DMS 273 treated with DMSO at 0.1 percent for 48 hours (cell line): ENCODE measurements at regions not wholly inside any gene's neighbourhood (a gene's known extent, or its start where the extent isn't known, plus 50 kb on each side); places are given as distances from the start of the nearest gene placed in this dataset.

Source experiments
- DNase-seq: peaks from one replicate; lab custom pipeline; 2025; lab: John Stamatoyannopoulos, UW

DNA sequence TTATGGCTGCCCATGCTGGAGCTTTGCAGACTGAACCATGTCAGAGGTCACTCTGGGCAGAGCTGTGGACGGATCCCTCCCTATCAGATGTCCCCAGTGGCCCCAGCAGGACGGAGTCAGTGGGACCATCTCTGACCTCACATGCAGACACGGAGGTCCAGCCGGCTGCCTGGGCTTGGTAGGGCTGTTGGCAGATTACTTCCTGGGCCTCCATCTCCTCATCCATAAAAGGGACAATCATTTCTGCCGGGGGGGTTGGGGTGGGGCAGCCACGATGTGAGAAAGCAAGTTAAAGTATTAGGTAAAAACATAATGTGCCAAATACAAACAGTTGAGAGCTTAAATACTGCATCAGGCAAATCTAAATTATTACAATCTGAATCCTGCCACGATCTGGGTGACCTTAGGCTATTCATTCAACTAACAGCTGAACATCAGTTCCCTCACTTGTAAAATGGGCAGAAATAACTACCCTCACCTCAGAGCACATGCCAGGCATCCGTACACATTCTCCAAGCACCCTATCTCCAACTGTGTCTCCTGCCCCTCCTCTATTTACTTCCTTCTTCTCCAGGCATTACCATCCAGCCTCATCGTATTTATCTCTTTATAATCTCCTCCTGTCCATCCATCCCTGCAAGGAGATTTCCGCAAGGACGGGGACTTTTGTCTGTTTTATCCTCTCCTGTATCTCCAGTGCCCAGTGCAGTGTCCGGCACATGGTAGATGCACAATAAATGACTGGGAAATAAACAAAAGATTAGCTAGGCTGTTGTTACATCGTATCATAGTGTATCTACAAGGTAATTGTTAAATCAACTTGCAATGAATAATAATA lies 192.3 kb upstream of the FOXF1 start:
- no peak for DNase-seq

DNA sequence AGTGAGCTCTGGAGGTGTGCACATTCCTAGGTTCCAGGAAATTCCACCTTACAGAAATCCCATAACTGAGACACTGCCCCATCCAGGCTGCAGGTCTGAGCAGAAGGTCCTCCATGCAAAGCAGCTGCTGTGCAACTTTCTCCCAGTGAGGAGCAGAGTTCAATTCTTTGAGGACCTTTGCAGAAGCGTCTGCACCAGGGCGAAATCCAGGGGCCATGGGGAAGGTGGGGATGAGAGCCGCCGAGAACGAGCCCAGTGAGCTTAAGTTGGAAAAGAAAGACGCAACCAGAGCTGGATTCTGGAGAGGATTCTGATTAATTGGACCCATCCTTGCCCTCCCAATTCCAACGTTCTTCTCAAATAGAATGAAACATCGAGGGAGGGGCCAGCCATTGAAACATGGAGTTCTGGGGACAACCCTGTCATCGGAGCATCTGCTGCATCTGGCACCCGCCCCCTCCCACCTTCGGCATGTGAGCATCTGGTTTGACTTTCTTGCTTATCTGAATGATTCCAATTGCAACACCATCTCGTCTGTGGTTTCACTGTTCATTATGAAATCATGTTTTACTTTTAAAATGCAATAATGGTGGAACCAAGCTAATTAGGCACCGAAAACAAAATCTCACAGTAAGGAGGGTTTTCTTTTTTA lies 190.6 kb upstream of the FOXF1 start:
- no peak for DNase-seq

DNA sequence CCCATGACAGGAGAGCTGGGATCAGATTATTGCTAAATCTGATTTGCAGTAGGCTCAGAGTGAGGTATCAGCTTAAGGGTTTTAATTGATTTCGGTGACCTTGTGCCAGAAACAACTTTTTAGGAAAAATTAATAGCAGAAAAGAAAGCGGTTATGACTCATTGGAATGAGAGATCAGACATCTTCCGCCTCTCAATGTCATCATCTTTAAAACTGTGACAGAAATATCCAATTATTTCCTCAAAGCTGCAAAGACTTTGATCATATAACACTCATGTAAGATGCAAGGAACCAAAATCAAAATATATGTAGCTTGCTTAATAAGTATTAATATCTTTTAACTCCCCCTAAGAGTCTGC lies 190.1 kb upstream of the FOXF1 start:
- no peak for DNase-seq

DNA sequence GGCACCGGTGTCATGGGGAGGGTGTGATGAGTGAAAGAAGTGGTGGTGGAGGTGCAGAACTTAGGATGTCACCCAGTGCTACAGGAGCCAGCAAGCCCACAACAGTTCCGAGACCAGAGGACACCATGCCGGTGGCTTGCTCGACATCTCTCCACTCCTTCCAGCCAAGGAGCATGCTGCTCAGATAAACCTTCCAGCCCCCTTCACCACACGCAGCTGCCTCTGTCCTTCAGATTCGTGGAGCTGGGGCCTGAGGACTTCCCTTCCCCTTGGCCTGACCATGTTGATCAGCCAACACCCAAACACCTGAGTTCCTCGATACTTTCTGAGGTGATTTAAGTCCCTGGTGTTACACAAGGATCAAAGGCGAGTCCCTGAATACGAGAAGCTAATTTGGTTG lies 188.8 kb upstream of the FOXF1 start:
- no peak for DNase-seq

DNA sequence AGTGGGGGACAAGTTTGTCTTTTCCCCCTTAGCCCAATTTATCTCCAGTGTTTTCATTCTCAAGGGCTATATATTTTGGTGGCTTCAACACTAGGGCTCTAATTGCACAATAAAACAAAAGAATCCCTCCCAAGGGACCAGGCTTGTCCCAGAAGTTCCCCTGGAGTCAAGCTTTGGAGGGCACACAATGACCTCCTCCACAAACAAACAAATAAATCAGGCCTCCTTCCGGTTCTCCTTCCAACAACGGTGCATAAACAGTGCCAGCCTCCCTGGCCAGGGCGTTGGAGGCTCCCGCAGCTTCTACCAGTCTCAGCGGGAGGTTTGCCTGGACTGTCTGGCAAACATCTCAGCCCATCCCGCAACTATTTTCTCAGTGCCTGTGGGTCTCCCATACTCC lies 188.0 kb upstream of the FOXF1 start:
- DNase-seq, result no peak

DNA sequence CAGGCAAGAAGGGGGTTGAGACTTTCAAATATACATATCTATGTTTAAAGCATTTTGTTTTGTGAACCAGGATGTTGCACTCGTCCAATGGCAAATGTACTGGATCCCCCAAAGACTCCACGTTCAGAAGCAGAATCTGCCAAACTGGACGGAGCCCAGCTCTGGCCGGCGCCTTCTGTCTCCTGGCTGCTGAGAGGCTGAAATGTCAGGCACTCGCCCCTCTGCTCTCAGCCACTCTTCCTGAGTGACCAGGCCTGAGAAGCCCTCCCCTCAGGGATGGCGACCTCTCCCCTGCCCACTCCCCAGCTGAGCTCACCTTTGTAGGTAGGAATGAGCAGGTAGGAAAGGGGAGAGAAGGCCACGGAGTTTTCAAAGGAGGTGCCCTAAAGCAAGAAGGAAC lies 187.5 kb upstream of the FOXF1 start:
- DNase-seq, result no peak

DNA sequence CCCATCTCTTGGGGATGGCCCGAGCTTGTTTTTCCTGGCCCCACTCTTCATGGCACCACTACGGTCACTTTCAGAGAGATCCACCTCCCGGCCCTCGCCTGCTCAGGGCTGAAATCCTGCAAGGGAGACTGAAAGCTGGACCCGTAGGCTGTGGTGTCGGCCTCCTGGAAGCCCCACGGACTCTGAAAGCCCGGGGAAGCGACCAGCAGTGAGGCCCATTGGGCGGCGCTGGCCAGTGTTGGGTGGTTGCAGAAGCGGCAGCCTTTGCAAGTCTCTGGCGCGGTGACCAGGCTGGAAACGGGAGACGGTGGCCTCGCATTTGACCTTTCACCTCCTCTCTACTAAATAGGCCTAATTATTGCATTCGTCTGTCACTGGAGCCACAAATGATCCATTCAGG lies 186.0 kb upstream of the FOXF1 start:
- DNase-seq, result no peak

DNA sequence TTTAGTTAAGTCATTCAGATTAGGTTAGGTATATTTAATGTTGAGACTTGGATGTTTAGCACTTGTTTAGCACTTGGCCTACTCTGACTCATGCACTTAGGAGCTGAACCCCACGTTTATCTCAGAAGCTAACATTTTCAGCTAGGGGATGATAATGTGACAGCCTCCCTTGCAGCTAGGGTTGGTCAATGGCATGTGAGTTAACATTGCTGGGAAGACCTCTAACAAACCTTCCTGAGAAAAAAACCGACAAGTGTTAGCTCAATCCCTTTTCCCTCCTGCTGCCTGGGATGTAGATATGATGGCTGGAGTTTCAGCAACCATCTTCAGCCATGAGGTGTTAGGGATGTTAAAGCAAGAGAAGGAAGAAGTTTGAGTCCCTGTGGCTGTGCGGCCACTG lies 185.0 kb upstream of the FOXF1 start:
- DNase-seq, result no peak

DNA sequence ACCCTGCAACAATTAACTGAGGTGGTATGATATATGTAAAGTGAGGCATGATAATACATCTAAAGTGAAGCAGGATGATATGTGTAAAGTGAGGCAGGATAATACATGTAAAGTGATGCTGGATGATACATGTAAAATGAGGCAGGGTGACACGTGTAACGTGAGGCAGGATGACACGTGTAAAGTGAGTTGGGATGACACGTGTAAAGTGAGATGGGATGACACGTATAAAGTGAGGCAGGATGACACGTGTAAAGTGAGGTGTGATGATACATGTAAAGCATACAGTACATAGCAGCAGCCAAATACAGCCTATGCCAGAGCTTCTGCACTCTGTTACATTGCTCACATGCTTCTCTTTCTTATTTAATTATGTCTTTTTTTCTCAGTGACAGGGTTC lies 184.4 kb upstream of the FOXF1 start:
- no peak for DNase-seq

DNA sequence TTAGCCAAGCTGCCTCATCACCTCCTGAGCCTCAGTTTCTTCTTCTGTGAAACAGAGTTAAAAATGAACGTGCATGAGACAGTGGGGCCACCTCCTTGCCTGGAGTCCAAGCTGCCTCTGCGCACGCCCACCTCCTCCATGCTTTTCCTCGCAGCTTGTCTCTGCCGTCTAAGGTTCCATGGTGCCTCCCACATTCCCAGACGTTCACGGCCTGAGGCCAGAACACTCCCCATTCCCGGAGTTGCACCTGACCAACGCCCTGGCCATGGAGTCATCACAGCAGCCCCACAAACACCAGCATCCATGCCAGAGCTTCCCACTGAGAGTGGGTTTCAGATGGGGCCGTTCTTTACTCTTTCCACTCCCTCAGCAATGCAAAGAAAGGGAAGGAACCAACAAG lies 183.0 kb upstream of the FOXF1 start:
- DNase-seq, result no peak

DNA sequence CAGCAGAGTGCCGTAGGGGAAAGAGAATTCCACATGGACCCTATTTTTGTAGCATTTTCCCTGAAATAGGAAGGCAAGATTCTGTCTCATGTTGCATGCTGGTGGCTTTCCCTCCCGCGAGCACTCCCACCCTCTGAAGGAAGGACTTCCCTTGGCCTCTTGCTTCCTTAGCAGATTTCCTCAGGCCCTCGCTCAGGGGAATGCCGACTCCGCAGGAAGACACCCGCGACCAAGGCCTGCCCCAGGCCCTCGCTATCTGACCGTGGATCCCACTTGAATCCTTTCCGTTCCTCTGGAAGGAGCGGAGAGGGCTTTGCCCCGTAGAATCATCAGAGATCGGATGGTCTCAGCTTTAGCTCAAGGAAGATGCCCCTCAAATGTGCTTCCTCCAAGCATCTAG lies 179.4 kb upstream of the FOXF1 start:
- no peak for DNase-seq

DNA sequence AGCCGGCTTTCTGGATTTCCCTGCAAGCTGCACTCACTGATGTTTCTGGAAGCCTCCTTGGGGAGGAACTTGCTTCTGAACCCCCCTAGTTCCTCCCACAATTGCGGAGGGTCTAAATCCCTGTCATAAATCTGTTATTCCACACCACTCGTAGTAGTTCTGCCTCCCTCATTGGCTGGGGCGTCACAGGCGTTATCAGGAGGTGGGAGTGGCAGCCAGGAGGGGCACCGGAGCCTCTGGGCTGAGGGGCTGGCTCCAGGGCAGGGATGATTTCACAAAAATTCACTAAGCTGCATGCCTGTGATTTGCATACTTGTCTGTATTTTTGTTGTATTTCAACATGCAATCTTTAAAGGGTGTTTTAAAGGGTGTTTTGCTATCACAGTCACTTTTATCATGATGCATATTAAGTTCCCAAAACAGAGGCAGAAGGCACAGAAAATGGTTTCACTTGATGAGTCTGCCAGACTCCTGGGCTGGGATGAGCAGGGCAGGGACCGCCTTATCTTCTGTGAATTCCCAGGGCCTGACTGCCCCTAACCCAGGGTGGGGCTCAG lies 176.2 kb upstream of the FOXF1 start:
- DNase-seq, result no peak

DNA sequence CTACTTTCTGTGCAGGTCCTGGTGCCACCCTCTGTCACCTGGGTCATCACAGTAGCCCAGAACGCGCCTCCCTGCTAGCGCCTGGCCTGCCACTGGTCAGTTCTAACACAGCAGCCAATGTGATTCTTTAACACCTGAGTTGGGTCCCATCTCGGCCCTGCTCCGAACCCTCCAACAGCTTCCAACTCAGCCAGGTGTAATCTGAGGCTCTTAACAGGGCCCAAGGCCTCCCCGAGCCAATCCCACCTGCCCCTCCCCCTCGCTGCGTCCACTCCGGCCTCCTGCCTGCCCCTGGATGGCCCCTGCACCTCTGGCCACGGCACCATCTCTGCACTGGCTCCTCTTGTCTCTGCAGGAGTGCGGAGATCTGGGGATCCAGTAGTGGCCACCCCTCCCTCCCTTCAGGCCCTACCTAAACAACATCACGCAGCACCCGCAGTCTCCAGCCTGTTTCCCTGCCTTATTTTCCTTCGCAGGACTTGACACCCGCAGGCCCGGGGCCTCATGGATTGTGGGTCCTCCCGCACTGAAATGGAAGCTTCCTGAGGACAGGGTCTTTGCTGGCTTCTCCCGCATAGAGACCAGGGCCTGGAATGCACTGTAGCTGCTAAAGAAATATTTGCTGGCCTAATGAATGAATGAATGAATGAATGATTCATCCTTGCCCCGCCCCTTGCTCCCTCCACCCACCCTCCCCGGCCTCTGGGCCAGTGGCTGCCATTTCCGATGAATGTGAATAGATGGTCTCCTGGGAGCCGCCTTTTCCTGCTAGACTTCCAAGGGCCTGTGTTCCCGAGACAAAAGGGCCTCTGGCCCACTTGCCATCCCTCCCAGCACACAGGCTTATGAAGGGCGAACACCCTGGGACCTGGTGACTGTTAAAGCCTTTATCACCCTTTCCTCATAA lies 174.8 kb upstream of the FOXF1 start:
- DNase-seq, result no peak

DNA sequence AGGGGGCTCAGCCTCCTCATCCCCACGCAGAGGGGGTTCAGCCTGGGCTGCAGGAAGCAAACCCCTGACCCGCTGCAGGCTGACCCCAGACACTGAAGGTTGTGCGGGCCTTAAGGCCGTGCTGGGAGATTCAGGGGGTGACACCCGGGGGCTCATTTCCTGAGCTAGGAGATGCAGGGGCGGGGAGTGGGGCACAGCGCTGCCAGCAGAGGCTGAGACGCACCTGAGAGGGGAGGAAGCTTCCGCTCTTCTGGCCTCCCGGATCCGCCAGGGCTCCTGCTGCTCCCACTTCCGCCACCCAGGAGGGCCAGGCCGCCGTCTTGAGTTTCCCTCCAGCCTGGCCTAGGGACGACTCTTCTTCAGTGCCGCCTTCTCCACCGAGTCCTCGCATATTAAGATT lies 173.2 kb upstream of the FOXF1 start:
- DNase-seq, result no peak

DNA sequence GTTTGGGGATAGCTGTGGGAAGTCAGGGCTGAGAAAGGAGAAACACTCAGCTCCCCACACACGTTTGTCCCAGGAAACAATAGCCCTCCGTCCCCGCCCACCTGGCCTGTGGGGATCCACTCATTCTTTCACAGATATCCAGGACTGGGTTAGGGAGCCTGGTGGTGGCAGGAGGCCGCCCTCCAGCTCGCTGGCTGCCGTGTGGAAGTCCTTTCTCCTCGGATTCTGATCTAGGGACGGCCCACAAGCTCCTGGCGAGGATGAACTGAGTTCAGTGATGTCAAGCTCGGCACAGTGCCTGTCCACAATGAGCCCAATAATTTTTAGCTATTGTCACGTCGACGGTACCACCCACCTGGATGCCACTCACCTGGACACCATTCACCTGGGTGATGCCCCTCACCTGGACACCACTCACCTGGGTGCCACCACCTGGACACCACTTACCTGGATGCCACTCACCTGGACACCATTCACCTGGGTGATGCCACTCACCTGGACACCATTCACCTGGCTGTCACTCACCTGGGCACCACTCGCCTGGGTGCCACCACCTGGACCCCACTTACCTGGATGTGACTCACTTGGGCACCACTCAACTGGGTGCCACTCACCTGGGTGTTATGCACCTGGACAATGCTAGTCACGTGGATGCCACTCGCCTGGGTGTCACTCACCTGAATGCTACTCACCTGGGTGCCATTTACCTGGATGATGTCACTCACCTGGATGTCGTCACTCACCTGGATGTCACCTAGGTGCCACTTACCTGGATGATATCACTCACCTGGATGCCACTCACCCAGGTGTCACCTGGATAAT lies 172.5 kb upstream of the FOXF1 start:
- DNase-seq, result no peak

DNA sequence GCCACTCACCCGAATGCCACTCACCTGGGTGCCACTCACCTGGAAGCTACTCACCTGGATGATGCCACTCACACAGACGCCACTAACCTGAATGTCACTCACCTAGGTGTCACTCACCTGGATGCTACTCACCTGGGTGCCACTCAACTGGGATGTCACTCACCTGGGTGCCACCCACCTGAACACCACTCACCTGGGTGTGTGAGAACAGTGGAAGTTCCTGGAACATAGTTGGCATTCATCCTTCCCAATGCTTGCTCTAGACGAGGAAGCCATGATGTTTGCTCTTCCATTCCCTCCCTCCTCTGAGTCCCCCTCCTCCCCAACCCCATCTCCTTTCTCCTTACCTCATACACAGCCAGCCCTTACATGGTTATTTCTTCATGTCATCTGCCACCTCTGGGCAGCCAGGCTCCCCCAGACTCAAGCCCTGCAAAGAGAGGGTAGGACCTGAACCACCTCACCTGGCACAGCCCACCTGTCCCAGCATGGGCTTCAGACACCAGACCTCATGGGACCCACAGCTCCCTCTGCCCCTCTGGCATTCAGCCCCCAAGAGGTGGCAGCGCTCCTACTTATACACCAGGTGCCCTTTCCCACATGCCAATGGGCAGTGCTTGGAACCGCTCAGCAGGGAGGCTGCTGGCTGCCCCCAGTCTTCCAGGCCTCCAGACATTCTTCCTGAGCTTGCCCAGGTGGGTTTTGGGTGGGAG lies 171.8 kb upstream of the FOXF1 start:
- no peak for DNase-seq

DNA sequence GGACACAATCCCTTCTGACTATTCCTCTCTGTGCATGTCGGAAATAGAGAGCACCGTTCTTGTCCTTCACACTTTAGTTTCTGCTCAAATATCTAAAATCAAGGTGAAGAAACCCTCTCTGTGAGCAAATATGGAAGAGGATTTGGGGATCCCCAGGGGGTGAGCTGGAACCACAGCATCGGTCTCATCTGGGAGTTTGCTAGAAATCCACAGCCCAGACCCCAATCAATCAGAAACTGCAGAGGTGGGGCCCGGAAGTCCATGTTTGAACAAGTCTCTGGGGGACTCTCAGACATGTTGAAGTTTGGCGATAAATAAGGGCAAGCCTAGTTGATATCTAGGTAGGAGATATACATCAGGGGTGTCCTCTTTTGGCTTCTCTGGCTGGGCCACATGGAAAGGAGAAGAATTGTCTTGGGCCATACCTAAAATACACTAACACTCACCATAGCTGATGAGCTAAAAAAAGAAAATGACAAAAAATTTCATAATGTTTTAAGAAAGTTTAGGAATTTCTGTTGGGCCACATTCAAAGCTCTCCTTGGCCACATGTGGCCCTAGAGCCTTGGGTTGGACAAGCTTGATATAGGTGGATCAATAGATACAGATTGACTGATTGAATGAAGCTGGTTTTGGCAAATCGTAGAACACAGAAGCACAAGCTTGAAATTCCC lies 168.0 kb upstream of the FOXF1 start:
- no peak for DNase-seq

DNA sequence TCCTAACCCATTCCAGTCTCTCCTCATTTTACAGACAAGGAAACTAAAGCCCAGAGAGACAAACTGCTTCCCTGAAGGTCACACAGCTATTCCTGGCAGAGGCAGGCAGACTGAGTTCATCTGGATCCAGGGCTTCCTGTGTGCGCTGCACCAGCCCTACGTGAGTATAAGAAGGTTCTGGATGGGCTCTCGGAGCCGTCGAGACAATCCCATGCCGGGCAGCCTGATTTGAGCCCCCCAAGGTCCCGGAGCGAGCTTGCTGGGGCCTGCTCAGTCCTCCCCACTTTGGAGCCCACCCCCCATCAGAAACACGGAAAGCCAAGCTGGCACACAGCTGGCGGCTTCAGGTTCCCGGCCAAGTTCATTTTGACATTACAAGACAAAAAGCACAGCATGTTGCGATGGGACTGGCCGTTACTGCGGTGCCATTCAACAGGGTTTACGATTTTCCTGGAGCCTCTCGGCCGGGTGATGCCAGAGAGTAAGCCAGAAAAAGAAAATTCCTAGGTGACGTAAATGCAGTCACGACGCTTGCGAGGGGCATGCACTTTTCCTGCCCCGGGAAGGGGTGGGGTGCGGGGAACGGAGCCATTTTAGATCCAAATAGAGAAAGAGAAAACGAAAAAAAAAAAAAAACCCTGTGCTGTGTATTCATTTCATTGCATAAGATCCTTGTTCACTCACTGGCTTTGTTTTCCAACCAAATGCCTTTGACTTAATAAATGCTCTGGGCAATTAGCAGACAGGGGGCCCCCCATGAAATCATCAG lies 167.1 kb upstream of the FOXF1 start:
- DNase-seq, result no peak

DNA sequence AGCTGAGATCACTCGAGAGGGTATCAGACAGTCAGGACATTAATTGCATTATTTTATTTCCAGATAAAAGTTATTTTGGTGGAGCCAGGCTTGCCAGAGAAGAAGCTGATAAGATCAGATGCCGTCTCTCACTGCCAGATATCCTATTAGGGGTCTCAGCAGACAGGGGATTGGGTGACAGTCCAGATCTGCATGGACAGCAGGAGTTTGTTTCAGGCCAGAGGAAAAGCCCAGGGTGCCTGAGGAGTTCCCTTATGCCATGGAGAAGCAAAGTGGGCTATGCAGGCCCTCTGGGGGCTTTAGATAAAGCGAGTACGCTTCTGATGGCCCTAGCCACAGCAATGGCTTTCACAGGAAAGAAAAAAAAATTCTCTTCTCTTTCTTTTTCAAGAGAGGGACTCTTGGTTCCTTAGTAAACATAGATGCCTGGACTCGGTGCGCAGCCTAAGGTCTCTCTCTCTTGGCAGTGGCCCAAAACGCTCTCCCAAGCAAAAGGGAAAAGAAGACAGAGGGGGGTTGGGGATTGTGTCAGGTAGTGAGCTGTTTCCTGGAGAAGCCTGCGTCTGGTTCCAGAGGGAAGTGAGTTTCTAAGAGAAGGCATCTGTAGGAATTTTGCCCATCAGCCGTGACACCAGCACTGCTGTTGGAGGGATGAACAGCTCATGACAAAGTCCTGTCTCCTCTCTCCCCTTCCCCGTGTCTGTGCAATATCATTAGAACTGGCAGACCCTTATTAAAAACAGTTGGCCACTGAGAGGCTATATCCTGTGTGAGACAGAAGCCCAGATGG lies 166.3 kb upstream of the FOXF1 start:
- DNase-seq, result no peak
